ENCODE measurements at regions not wholly inside any gene's neighbourhood (a gene's known extent, or its start where the extent isn't known, plus 50 kb on each side); places are given as distances from the start of the nearest gene placed in this dataset.
A peak's percentile ranks its signal among the peaks of the same experiment; 100 is the strongest.

- no peak for TF ChIP-seq CTCF (conservative IDR thresholded peaks at IDR 0.05)
- Histone ChIP-seq H2BK5ac (ENCODE audit: insufficient read length, low read length) (no peak overlapping the region), H3K23me2 (ENCODE audit: insufficient read length, low read depth, low read length, poor library complexity, severe bottlenecking) (no peaks in the 10 kb centered on the region), H3K9me3 (ENCODE audit: control insufficient read depth, low read depth, low read length) (no peaks in the 10 kb centered on the region), H3K14ac (ENCODE audit: insufficient read depth, low read length) (no peak overlapping the region), H3K56ac (ENCODE audit: insufficient read length, low read depth, low read length) (no peak overlapping the region), H3K4me2 (ENCODE audit: insufficient read depth, insufficient read length, low read length) (no peak overlapping the region), H2AK5ac (ENCODE audit: insufficient read length, low read length) (no peak overlapping the region), H4K91ac (ENCODE audit: insufficient read length, low read depth, low read length) (no peak overlapping the region), H3K79me1 (ENCODE audit: insufficient read depth, low read depth, low read length, poor library complexity, severe bottlenecking) (no peaks in the 10 kb centered on the region), H3K18ac (ENCODE audit: insufficient read length, low read depth, low read length) (no peak overlapping the region), H3K9ac (ENCODE audit: extremely low read depth, insufficient read length, low read length) (no peak overlapping the region), H2BK15ac (ENCODE audit: low read depth, low read length) (no peak overlapping the region), H3K27me3 (ENCODE audit: insufficient read depth, low read length) (no peaks in the 10 kb centered on the region), H4K8ac (replicated peaks; ENCODE audit: insufficient read length, low read depth, low read length) (no peak overlapping the region), H3K27ac (ENCODE audit: insufficient read length, low read depth, low read length) (no peak overlapping the region), H4K20me1 (ENCODE audit: control insufficient read depth, insufficient read depth, insufficient read length) (no peaks in the 10 kb centered on the region), H3T11ph (ENCODE audit: low read length) (no peak overlapping the region), H3K4ac (ENCODE audit: low read depth, low read length) (no peak overlapping the region), H4K5ac (ENCODE audit: insufficient read length, low read depth, low read length) (no peak overlapping the region), H2BK120ac (ENCODE audit: low read depth, low read length, poor library complexity, severe bottlenecking) (no peak overlapping the region), H2AFZ (ENCODE audit: low read length) (no peak overlapping the region), H3K79me2 (ENCODE audit: insufficient read depth, low read length) (no peaks in the 10 kb centered on the region), H3K4me1 (ENCODE audit: insufficient read depth, low read length) (no peaks in the 10 kb centered on the region; the same call in 1 of the 2 replicates), H2BK20ac (ENCODE audit: low read depth, low read length, poor library complexity, severe bottlenecking) (no peak overlapping the region), H3K23ac (ENCODE audit: insufficient read length, low read depth, low read length) (no peak overlapping the region), H2BK12ac (ENCODE audit: insufficient read length, low read depth, low read length) (no peak overlapping the region)
- WGBS (ENCODE audit: extremely low coverage, insufficient read length, low lambda C conversion rate) = no CpG with 5 or more reads among the region's 2 CpGs
- Mint-ChIP-seq H3K27me3 (ENCODE audit: low read depth) (no peaks in the 10 kb centered on the region), H3K36me3 (ENCODE audit: insufficient read depth in 1 of 3, low read depth in 3 of 3) (no peaks in the 10 kb centered on the region), H3K4me3 (no peak overlapping the region), H3K9me3 (no peaks in the 10 kb centered on the region), H3K27ac (peak overlapping the region in 1 of 3 experiments; percentile 15; a peak in 2 of 7 replicates), H3K4me1 (peaks cover 7 to 15% of the 10 kb centered on the region in 2 experiments; a peak in 3 of 4 replicates)
- no peak for DNase-seq
These were observed 206.1 kb upstream of the UBE2E2 start for GRCh38 chr3:22996920-22997571.
